Liver (tissue), 8 donors: ENCODE measurements at regions not wholly inside any gene's neighbourhood (a gene's known extent, or its start where the extent isn't known, plus 50 kb on each side); places are given as distances from the start of the nearest gene placed in this dataset.

Experiments
- DNase-seq: peaks from one replicate; pipeline ENCODE4 v3.0.0-alpha.2; 2017; ENCODE audit warnings: low spot score
- H3K27ac ChIP-seq, 2 donors: one replicate each; pipeline ENCODE4 v1.7.0; 2013; ENCODE audit warnings: inconsistent platforms in 2 of 2, low read length in 2 of 2, control low read depth in 1 of 2, low read depth in 1 of 2, mild to moderate bottlenecking in 1 of 2
- H3K27me3 ChIP-seq, 4 donors: one replicate each; pipeline versions ENCODE4 v1.6.1 to v1.7.0; 2013; ENCODE audit warnings: low read length in 3 of 4, inconsistent platforms in 1 of 4, mild to moderate bottlenecking in 1 of 4, moderate library complexity in 1 of 4; ENCODE audit not compliant: control insufficient read depth in 4 of 4, insufficient read depth in 4 of 4
- H3K36me3 ChIP-seq, 4 donors: one replicate each; pipeline versions ENCODE4 v1.6.1 to v1.7.0; 2013; ENCODE audit warnings: low read length in 3 of 4, mild to moderate bottlenecking in 3 of 4, low read depth in 1 of 4, moderate library complexity in 1 of 4; ENCODE audit not compliant: control insufficient read depth in 4 of 4, insufficient read depth in 3 of 4
- H3K4me1 ChIP-seq, 4 donors: one replicate each; pipeline versions ENCODE4 v1.6.1 to v1.7.0; 2013; ENCODE audit warnings: low read length in 3 of 4, mild to moderate bottlenecking in 3 of 4, moderate library complexity in 1 of 4; ENCODE audit not compliant: control insufficient read depth in 4 of 4, insufficient read depth in 4 of 4
- H3K4me3 ChIP-seq, 3 donors: one replicate each; pipeline versions ENCODE4 v1.6.1 to v1.7.0; 2013; ENCODE audit warnings: low read length in 3 of 3, control low read depth in 1 of 3, low read depth in 1 of 3, mild to moderate bottlenecking in 1 of 3
- H3K9ac ChIP-seq, 2 donors: one replicate each; pipeline ENCODE4 v1.7.0; 2013; ENCODE audit warnings: low read length in 2 of 2, mild to moderate bottlenecking in 2 of 2, moderate library complexity in 2 of 2, control low read depth in 1 of 2, low read depth in 1 of 2
- H3K9me3 ChIP-seq, 4 donors: one replicate each; pipeline versions ENCODE4 v1.6.1 to v1.7.0; 2013; ENCODE audit warnings: low read length in 3 of 4; ENCODE audit not compliant: control insufficient read depth in 4 of 4
- ATF3 ChIP-seq: IDR thresholded peaks from 2 replicates; pipeline ENCODE4 v1.6.1; 2016; ENCODE audit warnings: antibody characterized with exemption
- CTCF ChIP-seq: fragments of 150-350 bp; IDR thresholded peaks from 2 replicates; pipeline ENCODE4 v1.5.1; 2017; ENCODE audit warnings: improper control_type of control experiment, low read depth, low read length; ENCODE audit not compliant: missing input control
- EGR1 ChIP-seq, 2 donors: IDR thresholded peaks; 2 replicates each; pipeline ENCODE4 v1.6.1; 2016 to 2018; ENCODE audit warnings: antibody characterized with exemption in 2 of 2, low read depth in 2 of 2
- FOXA1 ChIP-seq: IDR thresholded peaks from 2 replicates; pipeline ENCODE4 v1.6.1; 2016; ENCODE audit warnings: antibody characterized with exemption
- FOXA2 ChIP-seq: IDR thresholded peaks from 2 replicates; pipeline ENCODE4 v1.6.1; 2016; ENCODE audit warnings: antibody characterized with exemption
- GABPA ChIP-seq, 2 donors: IDR thresholded peaks in 1 of 2; conservative IDR thresholded peaks in 1 of 2; 2 replicates each; pipeline ENCODE4 v1.6.1; 2016; ENCODE audit warnings: antibody characterized with exemption in 2 of 2, mild to moderate bottlenecking in 1 of 2, moderate library complexity in 1 of 2
- HNF4A ChIP-seq, 2 donors: conservative IDR thresholded peaks; 2 replicates each; pipeline ENCODE4 v1.6.1; 2016; ENCODE audit warnings: antibody characterized with exemption in 2 of 2, mild to moderate bottlenecking in 2 of 2
- HNF4G ChIP-seq: IDR thresholded peaks from 2 replicates; pipeline ENCODE4 v1.6.1; 2016; ENCODE audit warnings: antibody characterized with exemption
- JUND ChIP-seq, 2 donors: IDR thresholded peaks; 2 replicates each; pipeline ENCODE4 v1.6.1; 2016; ENCODE audit warnings: antibody characterized with exemption in 2 of 2
- MAX ChIP-seq: IDR thresholded peaks from 2 replicates; pipeline ENCODE4 v1.6.1; 2016; ENCODE audit warnings: antibody characterized with exemption
- REST ChIP-seq: IDR thresholded peaks from 2 replicates; pipeline ENCODE4 v1.6.1; 2016; ENCODE audit warnings: antibody characterized with exemption, mild to moderate bottlenecking
- RXRA ChIP-seq, 2 donors: IDR thresholded peaks; 2 replicates each; pipeline ENCODE4 v1.6.1; 2017 to 2018; ENCODE audit warnings: antibody characterized with exemption in 2 of 2, mild to moderate bottlenecking in 1 of 2
- SP1 ChIP-seq: IDR thresholded peaks from 2 replicates; pipeline ENCODE4 v1.6.1; 2018; ENCODE audit warnings: antibody characterized with exemption, mild to moderate bottlenecking
- TAF1 ChIP-seq: conservative IDR thresholded peaks from 2 replicates; pipeline ENCODE4 v1.6.1; 2016; ENCODE audit warnings: antibody characterized with exemption, mild to moderate bottlenecking
- YY1 ChIP-seq: IDR thresholded peaks from 2 replicates; pipeline ENCODE4 v1.6.1; 2016; ENCODE audit warnings: antibody characterized with exemption, mild to moderate bottlenecking
- ZBTB33 ChIP-seq: IDR thresholded peaks from 2 replicates; pipeline ENCODE4 v1.6.1; 2016; ENCODE audit warnings: antibody characterized with exemption
- WGBS: extraction: QIAGEN DNeasy Blood & Tissue Kit; methylation state at CpG from one replicate; pipeline ENCODE4 v1.1.7; 2013; 5-methylcytosine and 5-hydroxymethylcytosine counted together
- donor health status: healthy.
- donor health status: healthy.
- donor health status: healthy.
- donor health status: healthy.
- donor health status: healthy.

- no peak for DNase-seq
- Histone ChIP-seq H3K27ac (no peak overlapping the region), H3K27me3 (no peaks in the 10 kb centered on the region), H3K36me3 (no peaks in the 10 kb centered on the region), H3K9ac (no peak overlapping the region), H3K9me3 (no peaks in the 10 kb centered on the region), H3K4me3 (no peak overlapping the region), H3K4me1 (no peaks in the 10 kb centered on the region)
- no peak for TF ChIP-seq FOXA1
- no peak for TF ChIP-seq GABPA (IDR thresholded peaks at IDR 0.05 in 1 of 2, conservative IDR thresholded peaks at IDR 0.05 in 1 of 2)
- no peak for TF ChIP-seq ATF3
- no peak for TF ChIP-seq SP1
- no peak for TF ChIP-seq FOXA2
- no peak for TF ChIP-seq EGR1 (IDR thresholded peaks at IDR 0.05; ENCODE audit: low read depth in 2 of 2)
- no peak for TF ChIP-seq JUND (IDR thresholded peaks at IDR 0.05)
- TF ChIP-seq ZBTB33 = no peak
- TF ChIP-seq TAF1 = no peak
- TF ChIP-seq MAX = no peak
- TF ChIP-seq HNF4A (conservative IDR thresholded peaks at IDR 0.05) = no peak
- TF ChIP-seq RXRA (IDR thresholded peaks at IDR 0.05) = no peak
- no peak for TF ChIP-seq CTCF
- TF ChIP-seq REST = no peak
- no peak for TF ChIP-seq YY1
- TF ChIP-seq HNF4G = no peak
- WGBS = 81% methylated on average over 14 of the region's 14 CpGs
Measured at GRCh38 chr10:31187607-31188210, 131.3 kb upstream of the ZEB1 start.
